Ovary (tissue), 7 donors: ENCODE measurements at regions not wholly inside any gene's neighbourhood (a gene's known extent, or its start where the extent isn't known, plus 50 kb on each side); places are given as distances from the start of the nearest gene placed in this dataset.

Source experiments
- DNase-seq, 5 donors: peaks; one replicate each; pipeline ENCODE4 v3.0.0-alpha.2; 2019 to 2020
- H3K27ac ChIP-seq, 2 donors: fragments of 200-600 bp; one replicate each; pipeline versions ENCODE4 v1.5.1 to v1.8.0; 2019 to 2022
- H3K27me3 ChIP-seq: fragments of 200-600 bp; one replicate; pipeline ENCODE4 v1.8.0; 2022
- H3K36me3 ChIP-seq: fragments of 200-600 bp; sonication (generic); one replicate; pipeline ENCODE4 v1.5.1; 2019
- H3K4me1 ChIP-seq: one replicate; pipeline ENCODE4 v1.8.1; 2013; ENCODE audit warnings: mild to moderate bottlenecking, moderate library complexity; ENCODE audit not compliant: insufficient read depth
- H3K4me3 ChIP-seq: fragments of 200-600 bp; sonication (generic); one replicate; pipeline ENCODE4 v1.5.1; 2017
- H3K9me3 ChIP-seq, 2 donors: fragments of 200-600 bp in 1 of 2; sonication (generic) in 1 of 2; one replicate each; pipeline versions ENCODE4 v1.5.1 to v1.8.1; 2013 to 2019; ENCODE audit warnings: mild to moderate bottlenecking in 1 of 2, moderate library complexity in 1 of 2
- EP300 ChIP-seq: sonication (generic); formaldehyde crosslinking; IDR thresholded peaks from one replicate; pipeline ENCODE4 v1.6.1; 2017; ENCODE audit warnings: antibody characterized with exemption
- POLR2A ChIP-seq: fragments of 450-650 bp; IDR thresholded peaks from one replicate; pipeline ENCODE4 v1.6.1; 2017; ENCODE audit warnings: antibody characterized with exemption, mild to moderate bottlenecking, moderate library complexity
- WGBS, 3 donors: extraction: QIAGEN DNeasy Blood & Tissue Kit in 1 of 3; methylation state at CpG; one replicate each; pipeline versions ENCODE4 v1.1.5 to v1.1.7; 2013 to 2017; 5-methylcytosine and 5-hydroxymethylcytosine counted together
- intact Hi-C, 4 donors: fragments of 100-400 bp; cut with DNase I; formaldehyde crosslinking; loops; one replicate each; pipeline versions ENCODE4 v1.11.0 to v1.15.1; 2022 to 2023
- TF ChIP-seq, protein P1 (sequence below), 3 donors: fragments of 450-650 bp in 2 of 3; fragments of 200-600 bp in 1 of 3; IDR thresholded peaks; one replicate each; pipeline versions ENCODE4 v1.5.1 to v1.8.0; 2016 to 2022; ENCODE audit warnings: antibody characterized with exemption in 3 of 3, mild to moderate bottlenecking in 1 of 3
- donor health status: DM: no; HTN: no; CAD: no; lungs with moderate emphysema.
- donor health status: DM: no; HTN: no; CAD: no.
- donor health status: Bipolar disorder and iron deficiency.
- donor health status: DM: no; HTN: no; CAD: no.
- donor health status: DM: yes; HTN: yes; CAD: no.

DNA sequence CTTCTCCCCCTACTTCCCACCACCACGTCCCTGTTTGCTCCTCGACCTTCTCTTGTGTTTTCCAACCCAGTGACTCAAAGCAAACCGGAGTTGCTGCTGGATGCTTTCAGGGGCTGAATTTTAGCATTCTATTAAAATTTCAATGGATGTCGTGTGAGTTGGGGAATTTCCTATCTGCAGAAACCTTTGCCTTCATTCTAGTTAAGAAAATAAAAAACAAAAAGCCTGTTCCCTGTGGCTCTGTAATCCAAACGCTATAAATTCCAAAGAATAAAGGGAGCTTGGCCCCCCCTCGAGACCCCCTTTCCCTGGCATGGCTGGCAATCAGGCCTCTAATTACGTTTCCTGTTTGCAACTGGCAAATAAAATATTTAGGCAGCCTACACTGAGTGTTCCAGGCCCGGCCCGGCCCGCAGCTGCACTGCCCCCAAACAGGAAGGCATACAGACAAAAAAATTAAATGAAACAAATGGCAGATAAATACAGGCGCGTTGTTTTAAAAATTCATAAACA, 139.4 kb upstream of the PPP1R26 start:
- peaks cover 9% of the 10 kb centered on the region for H3K4me1 ChIP-seq
- H3K36me3 ChIP-seq: no peaks in the 10 kb centered on the region
- DNase-seq: no peak
- intact Hi-C loops: loop anchor here (5.0 to 10.0 kb wide), 3 partner anchors 248 to 645 kb away; partner anchors contain the start of gene OLFM1 (in 3 of the 4)
- no peak overlapping the region for H3K4me3 ChIP-seq
- TF ChIP-seq, protein P1, sequence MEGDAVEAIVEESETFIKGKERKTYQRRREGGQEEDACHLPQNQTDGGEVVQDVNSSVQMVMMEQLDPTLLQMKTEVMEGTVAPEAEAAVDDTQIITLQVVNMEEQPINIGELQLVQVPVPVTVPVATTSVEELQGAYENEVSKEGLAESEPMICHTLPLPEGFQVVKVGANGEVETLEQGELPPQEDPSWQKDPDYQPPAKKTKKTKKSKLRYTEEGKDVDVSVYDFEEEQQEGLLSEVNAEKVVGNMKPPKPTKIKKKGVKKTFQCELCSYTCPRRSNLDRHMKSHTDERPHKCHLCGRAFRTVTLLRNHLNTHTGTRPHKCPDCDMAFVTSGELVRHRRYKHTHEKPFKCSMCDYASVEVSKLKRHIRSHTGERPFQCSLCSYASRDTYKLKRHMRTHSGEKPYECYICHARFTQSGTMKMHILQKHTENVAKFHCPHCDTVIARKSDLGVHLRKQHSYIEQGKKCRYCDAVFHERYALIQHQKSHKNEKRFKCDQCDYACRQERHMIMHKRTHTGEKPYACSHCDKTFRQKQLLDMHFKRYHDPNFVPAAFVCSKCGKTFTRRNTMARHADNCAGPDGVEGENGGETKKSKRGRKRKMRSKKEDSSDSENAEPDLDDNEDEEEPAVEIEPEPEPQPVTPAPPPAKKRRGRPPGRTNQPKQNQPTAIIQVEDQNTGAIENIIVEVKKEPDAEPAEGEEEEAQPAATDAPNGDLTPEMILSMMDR (IDR thresholded peaks at IDR 0.05): no peak
- TF ChIP-seq EP300 (no peak), POLR2A (no peak)
- no peaks in the 10 kb centered on the region for H3K9me3 ChIP-seq
- H3K27me3 ChIP-seq: no peaks in the 10 kb centered on the region
- no peak overlapping the region for H3K27ac ChIP-seq
- 1 to 4% (median 1%) methylated on average over 12 of the region's 12 CpGs for WGBS, 3 donors

DNA sequence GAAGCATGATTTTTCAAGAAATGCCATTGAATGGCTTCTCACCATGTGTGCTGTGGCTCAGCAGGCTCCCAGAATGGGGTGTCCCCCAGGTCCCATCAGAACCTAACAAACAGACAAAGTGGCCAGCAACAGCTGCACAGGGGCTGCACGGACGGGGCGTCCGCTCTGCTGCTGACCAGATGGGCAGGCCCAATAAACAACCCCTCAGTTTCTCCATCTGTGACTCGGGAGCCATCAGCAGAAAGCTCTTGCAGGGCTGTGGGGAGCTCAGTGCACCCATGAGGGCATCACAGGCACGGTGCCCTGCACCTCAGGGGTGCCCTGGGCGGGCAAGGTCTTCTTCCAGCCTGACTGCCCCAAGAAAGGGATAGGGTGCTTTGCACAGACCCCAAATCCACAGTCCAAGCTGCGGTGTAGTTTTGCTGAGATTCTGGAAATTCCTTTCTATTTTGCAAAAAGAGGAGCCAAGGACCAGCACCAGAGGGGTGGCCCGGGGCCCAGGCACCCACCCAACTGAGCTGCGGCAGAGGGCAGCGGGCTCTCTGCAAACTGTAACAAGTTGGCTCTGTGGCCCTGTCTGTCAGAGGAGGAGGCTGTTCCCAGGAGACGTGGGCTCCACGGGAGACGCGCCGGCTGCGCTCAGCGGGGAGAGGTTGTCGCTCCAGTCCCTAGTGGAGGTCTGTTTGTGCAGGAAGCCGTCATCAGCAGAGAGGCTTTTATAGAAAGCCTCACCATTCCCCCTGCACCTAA, 138.7 kb upstream of the PPP1R26 start:
- intact Hi-C loops: loop anchor here (5.0 to 10.0 kb wide), 3 partner anchors 249 to 646 kb away; partner anchors contain the start of gene OLFM1 (in 3 of the 4)

DNA sequence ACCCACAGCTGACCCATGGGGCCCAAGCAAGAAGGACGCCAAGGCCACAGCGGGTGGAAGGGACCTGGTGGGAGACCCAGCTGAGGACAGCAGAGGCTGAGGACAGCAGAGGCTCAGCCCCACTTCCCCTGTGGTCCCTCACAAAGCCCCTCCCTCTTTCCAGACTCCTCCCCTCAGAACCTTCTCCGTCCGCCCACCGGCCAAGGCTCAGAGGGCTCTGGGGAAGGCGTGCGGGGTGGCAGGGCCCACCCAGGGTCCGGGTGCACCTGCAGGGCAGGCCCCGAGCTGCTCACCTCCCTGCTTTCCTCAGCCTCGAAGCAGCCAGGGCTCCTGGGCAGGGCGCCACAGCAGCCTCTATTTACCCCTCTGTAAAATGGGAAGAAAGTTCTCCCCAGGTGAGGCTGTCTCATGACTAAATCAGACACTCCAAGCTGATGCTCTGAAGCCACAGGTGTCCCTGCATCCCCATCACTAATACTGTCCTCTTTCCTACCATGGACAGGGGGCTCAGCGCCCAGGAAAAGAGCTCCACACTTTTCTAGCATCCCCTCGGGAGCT, 137.9 kb upstream of the PPP1R26 start:
- intact Hi-C loops: loop anchor here (5.0 to 10.0 kb wide), 3 partner anchors 249 to 647 kb away; partner anchors contain the start of gene OLFM1 (in 3 of the 4)
- H3K36me3 ChIP-seq: no peaks in the 10 kb centered on the region
- H3K27me3 ChIP-seq: no peaks in the 10 kb centered on the region
- WGBS, 3 donors: 78 to 83% (median 80%) methylated on average over 13 of the region's 13 CpGs
- H3K4me1 ChIP-seq: peaks cover 9% of the 10 kb centered on the region
- no peak for DNase-seq
- no peak for TF ChIP-seq POLR2A
- no peak for TF ChIP-seq EP300
- TF ChIP-seq, protein P1 (IDR thresholded peaks at IDR 0.05): no peak
- no peaks in the 10 kb centered on the region for H3K9me3 ChIP-seq
- H3K27ac ChIP-seq: no peak overlapping the region
- no peak overlapping the region for H3K4me3 ChIP-seq

More for the DNA sequence above, 138.7 kb upstream of the PPP1R26 start:
- TF ChIP-seq POLR2A: no peak
- no peak for TF ChIP-seq EP300
- TF ChIP-seq, protein P1 (IDR thresholded peaks at IDR 0.05): no peak
- DNase-seq: no peak
- Histone ChIP-seq H3K4me1 (peaks cover 9% of the 10 kb centered on the region), H3K9me3 (no peaks in the 10 kb centered on the region), H3K36me3 (no peaks in the 10 kb centered on the region), H3K4me3 (no peak overlapping the region), H3K27ac (no peak overlapping the region), H3K27me3 (no peaks in the 10 kb centered on the region)
- WGBS, 3 donors: 30 to 44% (median 39%) methylated on average over 19 to 20 of the region's 20 CpGs

DNA sequence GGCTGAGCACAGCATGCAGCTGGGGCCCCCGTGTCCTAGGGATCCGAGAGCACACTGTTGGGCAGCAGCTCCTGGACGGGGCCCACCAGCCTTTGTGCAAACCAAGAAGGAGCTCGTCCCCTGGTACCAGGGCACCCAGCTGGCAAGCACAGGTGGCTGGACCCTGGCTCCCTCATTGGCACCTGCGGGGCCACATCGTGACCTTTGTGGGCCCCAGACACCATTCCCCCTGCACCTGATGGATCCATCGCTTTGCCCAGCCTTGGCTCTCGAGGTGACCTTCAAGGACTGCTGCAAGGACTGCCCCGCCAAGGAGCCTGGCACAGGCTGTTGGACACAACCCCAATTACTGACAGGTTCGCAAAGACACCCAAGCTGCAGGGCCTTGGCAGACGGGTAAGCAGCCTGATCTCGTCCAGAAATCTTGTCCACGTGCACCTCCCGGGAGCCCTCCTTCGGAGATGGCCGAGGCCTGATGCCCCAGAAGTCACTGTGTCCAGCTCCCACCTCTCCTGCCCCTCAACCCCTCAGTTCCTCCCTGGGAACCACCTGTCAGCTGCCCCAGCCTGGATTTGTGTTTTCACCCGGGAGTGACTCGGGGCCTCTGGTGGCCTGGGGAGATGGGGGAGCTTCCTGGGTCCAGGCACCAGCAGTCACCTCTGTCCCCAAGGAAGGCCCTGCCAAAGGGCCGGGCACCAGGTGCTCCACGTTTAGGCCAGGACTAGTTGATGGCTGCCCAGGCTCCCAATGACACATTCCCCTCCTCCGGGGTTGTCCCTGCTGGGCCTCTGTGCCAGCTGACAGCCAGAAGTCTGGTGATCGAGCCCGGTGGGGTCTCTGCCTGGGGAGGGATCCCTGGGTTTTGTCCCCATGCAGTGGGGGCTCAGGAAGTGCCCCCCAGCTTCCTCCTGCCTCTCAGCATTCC, 137.1 kb upstream of the PPP1R26 start:
- WGBS, 3 donors: 72 to 79% (median 75%) methylated on average over 20 to 23 of the region's 23 CpGs
- intact Hi-C loops: loop anchor here (5.0 to 10.0 kb wide), 3 partner anchors 250 to 648 kb away; partner anchors contain the start of gene OLFM1 (in 3 of the 4)
- H3K27me3 ChIP-seq: no peaks in the 10 kb centered on the region
- TF ChIP-seq EP300 (no peak), POLR2A (no peak)
- TF ChIP-seq, protein P1 (IDR thresholded peaks at IDR 0.05): no peak
- DNase-seq: no peak
- no peaks in the 10 kb centered on the region for H3K36me3 ChIP-seq
- no peak overlapping the region for H3K4me3 ChIP-seq
- H3K4me1 ChIP-seq: peaks cover 9% of the 10 kb centered on the region
- H3K9me3 ChIP-seq: no peaks in the 10 kb centered on the region
- H3K27ac ChIP-seq: no peak overlapping the region
